Breast epithelium (tissue), 3 donors: ENCODE measurements at regions not wholly inside any gene's neighbourhood (a gene's known extent, or its start where the extent isn't known, plus 50 kb on each side); places are given as distances from the start of the nearest gene placed in this dataset.

Source experiments
- POLR2A ChIP-seq: fragments of 450-650 bp; IDR thresholded peaks from one replicate; pipeline ENCODE4 v1.6.1; 2016; ENCODE audit warnings: antibody characterized with exemption, mild to moderate bottlenecking, moderate library complexity
- TF ChIP-seq, protein P1 (sequence below), 3 donors: fragments of 450-650 bp; IDR thresholded peaks; one replicate each; pipeline ENCODE4 v1.5.1; 2016 to 2017; ENCODE audit warnings: antibody characterized with exemption in 3 of 3, mild to moderate bottlenecking in 3 of 3, moderate library complexity in 3 of 3

DNA sequence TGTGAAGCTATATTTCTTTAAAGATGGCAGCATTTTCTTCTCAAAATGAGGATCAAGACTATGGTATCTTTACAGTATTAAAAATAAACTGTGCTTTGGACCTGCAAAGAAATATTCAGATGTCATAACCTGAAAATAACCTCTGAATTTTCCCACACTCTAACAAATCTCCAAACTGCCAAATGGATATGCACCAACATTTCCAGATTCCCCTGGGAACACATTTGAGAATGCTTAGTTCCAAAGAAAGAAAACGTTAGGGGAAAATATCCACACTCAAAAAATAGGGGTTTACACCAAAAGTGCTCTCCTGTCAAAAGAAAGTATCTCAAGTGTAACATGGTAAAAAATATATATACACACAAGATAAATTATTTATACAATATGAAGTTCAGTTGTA is 69.1 kb upstream of the ARHGAP29 start:
- TF ChIP-seq, protein P1, sequence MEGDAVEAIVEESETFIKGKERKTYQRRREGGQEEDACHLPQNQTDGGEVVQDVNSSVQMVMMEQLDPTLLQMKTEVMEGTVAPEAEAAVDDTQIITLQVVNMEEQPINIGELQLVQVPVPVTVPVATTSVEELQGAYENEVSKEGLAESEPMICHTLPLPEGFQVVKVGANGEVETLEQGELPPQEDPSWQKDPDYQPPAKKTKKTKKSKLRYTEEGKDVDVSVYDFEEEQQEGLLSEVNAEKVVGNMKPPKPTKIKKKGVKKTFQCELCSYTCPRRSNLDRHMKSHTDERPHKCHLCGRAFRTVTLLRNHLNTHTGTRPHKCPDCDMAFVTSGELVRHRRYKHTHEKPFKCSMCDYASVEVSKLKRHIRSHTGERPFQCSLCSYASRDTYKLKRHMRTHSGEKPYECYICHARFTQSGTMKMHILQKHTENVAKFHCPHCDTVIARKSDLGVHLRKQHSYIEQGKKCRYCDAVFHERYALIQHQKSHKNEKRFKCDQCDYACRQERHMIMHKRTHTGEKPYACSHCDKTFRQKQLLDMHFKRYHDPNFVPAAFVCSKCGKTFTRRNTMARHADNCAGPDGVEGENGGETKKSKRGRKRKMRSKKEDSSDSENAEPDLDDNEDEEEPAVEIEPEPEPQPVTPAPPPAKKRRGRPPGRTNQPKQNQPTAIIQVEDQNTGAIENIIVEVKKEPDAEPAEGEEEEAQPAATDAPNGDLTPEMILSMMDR (IDR thresholded peaks at IDR 0.05): no peak
- TF ChIP-seq POLR2A: no peak
